RWPE2 (cell line): ENCODE measurements at regions not wholly inside any gene's neighbourhood (a gene's known extent, or its start where the extent isn't known, plus 50 kb on each side); places are given as distances from the start of the nearest gene placed in this dataset.

Experiments
- ATAC-seq: fragments of 200-7000 bp; cut with Tn5 transposase; 3 replicates; pipeline ENCODE4 v1.9.1; 2021; ENCODE audit warnings: low read depth
- DNase-seq: peaks from one replicate; pipeline ENCODE4 v3.0.0-alpha.2; 2020; ENCODE audit warnings: low spot score
- H3K27ac ChIP-seq: fragments of 450-650 bp; 2 replicates; pipeline ENCODE4 v1.5.1; 2017; ENCODE audit warnings: mild to moderate bottlenecking; ENCODE audit not compliant: poor library complexity, severe bottlenecking
- H3K27me3 ChIP-seq: fragments of 250-450 bp; sonication (Bioruptor Pico); 2 replicates; pipeline ENCODE4 v1.5.1; 2021; ENCODE audit warnings: mild to moderate bottlenecking, moderate library complexity; ENCODE audit not compliant: insufficient read depth, poor library complexity, severe bottlenecking
- H3K36me3 ChIP-seq: fragments of 250-450 bp; sonication (Bioruptor Pico); 2 replicates; pipeline ENCODE4 v1.5.1; 2020; ENCODE audit warnings: low read depth, mild to moderate bottlenecking, moderate library complexity
- H3K4me1 ChIP-seq: fragments of 250-450 bp; sonication (Bioruptor Pico); 2 replicates; pipeline ENCODE4 v1.5.1; 2021; ENCODE audit warnings: mild to moderate bottlenecking, moderate library complexity; ENCODE audit not compliant: insufficient read depth, poor library complexity, severe bottlenecking
- H3K4me3 ChIP-seq: fragments of 250-450 bp; sonication (Bioruptor Pico); 2 replicates; pipeline ENCODE4 v1.5.1; 2021; ENCODE audit warnings: mild to moderate bottlenecking, moderate library complexity; ENCODE audit not compliant: severe bottlenecking
- H3K9me3 ChIP-seq: fragments of 250-450 bp; sonication (Bioruptor Pico); 2 replicates; pipeline ENCODE4 v1.5.1; 2021; ENCODE audit warnings: mild to moderate bottlenecking, moderate library complexity; ENCODE audit not compliant: severe bottlenecking
- TF ChIP-seq, protein P1 (sequence below): fragments of 450-650 bp; IDR thresholded peaks from one replicate; pipeline ENCODE4 v1.5.1; 2017; ENCODE audit warnings: mild to moderate bottlenecking, moderate library complexity; ENCODE audit not compliant: poor library complexity, severe bottlenecking

DNA sequence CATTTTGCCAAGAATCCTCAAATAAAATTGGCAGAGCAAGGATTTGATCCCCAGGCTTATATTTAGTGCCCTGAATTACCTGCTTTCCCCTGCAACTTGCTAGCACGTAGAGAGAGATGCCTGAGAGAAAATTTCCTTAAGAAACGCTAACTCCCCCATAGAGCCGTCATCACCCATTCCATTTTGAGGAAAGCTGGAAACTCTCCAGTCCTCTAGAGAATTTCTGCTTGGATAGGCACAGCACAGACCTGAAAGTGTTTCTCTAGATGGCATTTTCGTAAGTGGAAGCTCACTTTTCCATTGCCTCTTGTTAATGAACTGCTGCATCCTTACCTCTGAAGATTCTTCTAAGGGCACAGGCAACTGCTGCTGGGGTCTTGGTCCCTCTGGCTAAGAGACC, 277.8 kb upstream of the SIX2 start:
- Histone ChIP-seq H3K9me3 (peaks cover 3% of the 10 kb centered on the region), H3K4me3 (no peak overlapping the region), H3K27me3 (no peaks in the 10 kb centered on the region), H3K4me1 (peaks cover 25% of the 10 kb centered on the region), H3K36me3 (no peaks in the 10 kb centered on the region), H3K27ac (no peak overlapping the region)
- TF ChIP-seq, protein P1, sequence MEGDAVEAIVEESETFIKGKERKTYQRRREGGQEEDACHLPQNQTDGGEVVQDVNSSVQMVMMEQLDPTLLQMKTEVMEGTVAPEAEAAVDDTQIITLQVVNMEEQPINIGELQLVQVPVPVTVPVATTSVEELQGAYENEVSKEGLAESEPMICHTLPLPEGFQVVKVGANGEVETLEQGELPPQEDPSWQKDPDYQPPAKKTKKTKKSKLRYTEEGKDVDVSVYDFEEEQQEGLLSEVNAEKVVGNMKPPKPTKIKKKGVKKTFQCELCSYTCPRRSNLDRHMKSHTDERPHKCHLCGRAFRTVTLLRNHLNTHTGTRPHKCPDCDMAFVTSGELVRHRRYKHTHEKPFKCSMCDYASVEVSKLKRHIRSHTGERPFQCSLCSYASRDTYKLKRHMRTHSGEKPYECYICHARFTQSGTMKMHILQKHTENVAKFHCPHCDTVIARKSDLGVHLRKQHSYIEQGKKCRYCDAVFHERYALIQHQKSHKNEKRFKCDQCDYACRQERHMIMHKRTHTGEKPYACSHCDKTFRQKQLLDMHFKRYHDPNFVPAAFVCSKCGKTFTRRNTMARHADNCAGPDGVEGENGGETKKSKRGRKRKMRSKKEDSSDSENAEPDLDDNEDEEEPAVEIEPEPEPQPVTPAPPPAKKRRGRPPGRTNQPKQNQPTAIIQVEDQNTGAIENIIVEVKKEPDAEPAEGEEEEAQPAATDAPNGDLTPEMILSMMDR: no peak
- ATAC-seq (no peak), DNase-seq (no peak)

DNA sequence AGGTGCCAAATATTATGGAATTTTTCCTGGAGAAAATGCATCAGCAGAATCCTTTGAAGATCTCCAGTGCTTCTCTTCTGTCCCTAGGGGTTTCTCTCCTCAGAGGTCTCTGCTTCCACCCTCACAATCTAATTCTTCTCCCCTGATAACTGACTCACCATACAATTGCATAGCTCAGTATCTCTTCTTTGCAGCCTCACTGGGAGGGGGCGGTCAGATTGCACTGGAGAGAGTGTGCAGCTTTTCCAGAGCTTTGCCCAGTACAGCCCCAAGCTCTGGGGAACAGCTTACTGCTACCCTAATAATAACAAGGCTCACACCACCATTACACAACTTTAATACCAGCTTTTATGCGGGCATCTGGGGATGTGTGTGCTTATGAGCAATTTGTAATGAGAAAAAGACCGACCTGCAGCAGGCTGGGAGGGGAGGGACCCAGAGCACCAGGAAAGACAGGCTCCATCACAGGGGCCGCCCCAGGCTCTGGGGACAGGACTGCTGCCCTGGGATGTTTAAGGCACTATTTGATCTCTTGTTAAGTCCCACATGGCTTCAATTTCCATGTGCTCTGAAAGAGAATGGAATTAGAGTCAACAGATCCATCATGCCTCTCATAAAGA, 276.6 kb upstream of the SIX2 start:
- TF ChIP-seq, protein P1: no peak
- no peak overlapping the region for H3K4me3 ChIP-seq
- no peaks in the 10 kb centered on the region for H3K27me3 ChIP-seq
- H3K4me1 ChIP-seq: peaks cover 25% of the 10 kb centered on the region
- DNase-seq (no peak), ATAC-seq (no peak)
- no peak overlapping the region for H3K27ac ChIP-seq
- peaks cover 3% of the 10 kb centered on the region for H3K9me3 ChIP-seq
- H3K36me3 ChIP-seq: no peaks in the 10 kb centered on the region

DNA sequence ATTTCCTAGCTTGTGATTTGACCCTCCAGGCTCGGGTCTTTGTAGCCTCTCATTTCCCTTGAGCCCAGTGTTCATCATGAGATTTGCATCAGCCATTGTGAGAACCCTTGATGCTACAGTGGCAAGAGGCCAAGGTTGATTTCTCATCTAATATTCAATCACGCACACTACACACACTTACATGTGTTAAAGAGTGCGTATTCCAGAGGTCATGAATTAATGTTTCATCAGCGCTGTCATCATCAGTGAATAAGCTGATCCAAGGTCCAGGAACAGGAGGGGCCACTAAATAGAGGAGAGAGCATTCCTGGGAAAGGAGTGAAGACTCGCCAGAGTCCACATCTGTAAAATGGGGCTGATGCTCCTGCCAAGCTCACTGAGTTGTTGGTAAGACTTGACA, 276.1 kb upstream of the SIX2 start:
- DNase-seq (no peak), ATAC-seq (no peak)
- peaks cover 3% of the 10 kb centered on the region for H3K9me3 ChIP-seq
- H3K4me3 ChIP-seq: no peak overlapping the region
- TF ChIP-seq, protein P1: no peak
- H3K27me3 ChIP-seq: no peaks in the 10 kb centered on the region
- peaks cover 25% of the 10 kb centered on the region for H3K4me1 ChIP-seq
- no peak overlapping the region for H3K27ac ChIP-seq
- H3K36me3 ChIP-seq: no peaks in the 10 kb centered on the region

DNA sequence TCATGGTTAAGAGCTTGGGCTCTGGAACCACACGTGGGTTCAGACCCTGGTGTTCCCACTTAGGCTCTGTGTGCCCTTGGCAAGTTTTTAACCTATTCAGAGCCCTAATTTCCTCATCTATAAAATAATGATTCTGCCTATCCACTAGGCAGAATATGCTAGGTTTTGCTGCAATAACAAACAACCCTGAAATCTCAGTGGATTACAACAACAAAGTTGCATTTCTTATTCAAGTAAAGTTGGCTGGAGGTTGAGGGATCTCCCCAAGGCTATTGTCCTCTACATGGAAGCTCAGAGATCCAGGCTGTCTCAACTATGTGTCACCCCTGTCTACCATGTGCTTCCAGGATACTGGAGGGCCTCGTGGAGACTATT, 275.4 kb upstream of the SIX2 start:
- DNase-seq (no peak), ATAC-seq (no peak)
- no peak overlapping the region for H3K4me3 ChIP-seq

More for the DNA sequence above, 275.4 kb upstream of the SIX2 start:
- no peaks in the 10 kb centered on the region for H3K36me3 ChIP-seq
- no peaks in the 10 kb centered on the region for H3K27me3 ChIP-seq
- peaks cover 3% of the 10 kb centered on the region for H3K9me3 ChIP-seq
- peak overlapping the region; percentile 59 for H3K27ac ChIP-seq
- peaks cover 25% of the 10 kb centered on the region for H3K4me1 ChIP-seq
- TF ChIP-seq, protein P1: no peak
